Chondrocyte (in vitro differentiated cells): ENCODE measurements at regions not wholly inside any gene's neighbourhood (a gene's known extent, or its start where the extent isn't known, plus 50 kb on each side); places are given as distances from the start of the nearest gene placed in this dataset.

Experiments
- DNase-seq: peaks from one replicate; pipeline ENCODE4 v3.0.0; 2021; ENCODE audit warnings: mixed read lengths, low spot score
- H3K27ac Mint-ChIP-seq: one replicate; pipeline ENCODE4 v1.8.0; 2021; ENCODE audit warnings: mild to moderate bottlenecking, moderate library complexity, mixed read lengths; ENCODE audit not compliant: unreplicated experiment
- H3K27me3 Mint-ChIP-seq: 2 replicates; pipeline ENCODE4 v1.8.0; 2021; ENCODE audit warnings: low read depth, mixed read lengths
- H3K36me3 Mint-ChIP-seq: 2 replicates; pipeline ENCODE4 v1.8.0; 2021; ENCODE audit warnings: low read depth, mixed read lengths
- H3K4me1 Mint-ChIP-seq: 2 replicates; pipeline ENCODE4 v1.8.0; 2021; ENCODE audit warnings: low read depth, mild to moderate bottlenecking, mixed read lengths
- H3K4me3 Mint-ChIP-seq: one replicate; pipeline ENCODE4 v1.8.0; 2021; ENCODE audit warnings: mild to moderate bottlenecking, moderate library complexity, mixed read lengths; ENCODE audit not compliant: unreplicated experiment
- H3K9me3 Mint-ChIP-seq: 2 replicates; pipeline ENCODE4 v1.8.0; 2021; ENCODE audit warnings: low read depth, mixed read lengths
- TF ChIP-seq, protein P1 (sequence below): fragments of 200-600 bp; sonication (generic); IDR thresholded peaks from 2 replicates; pipeline ENCODE4 v1.5.0; 2021; ENCODE audit warnings: antibody characterized with exemption, mild to moderate bottlenecking, moderate library complexity

DNA sequence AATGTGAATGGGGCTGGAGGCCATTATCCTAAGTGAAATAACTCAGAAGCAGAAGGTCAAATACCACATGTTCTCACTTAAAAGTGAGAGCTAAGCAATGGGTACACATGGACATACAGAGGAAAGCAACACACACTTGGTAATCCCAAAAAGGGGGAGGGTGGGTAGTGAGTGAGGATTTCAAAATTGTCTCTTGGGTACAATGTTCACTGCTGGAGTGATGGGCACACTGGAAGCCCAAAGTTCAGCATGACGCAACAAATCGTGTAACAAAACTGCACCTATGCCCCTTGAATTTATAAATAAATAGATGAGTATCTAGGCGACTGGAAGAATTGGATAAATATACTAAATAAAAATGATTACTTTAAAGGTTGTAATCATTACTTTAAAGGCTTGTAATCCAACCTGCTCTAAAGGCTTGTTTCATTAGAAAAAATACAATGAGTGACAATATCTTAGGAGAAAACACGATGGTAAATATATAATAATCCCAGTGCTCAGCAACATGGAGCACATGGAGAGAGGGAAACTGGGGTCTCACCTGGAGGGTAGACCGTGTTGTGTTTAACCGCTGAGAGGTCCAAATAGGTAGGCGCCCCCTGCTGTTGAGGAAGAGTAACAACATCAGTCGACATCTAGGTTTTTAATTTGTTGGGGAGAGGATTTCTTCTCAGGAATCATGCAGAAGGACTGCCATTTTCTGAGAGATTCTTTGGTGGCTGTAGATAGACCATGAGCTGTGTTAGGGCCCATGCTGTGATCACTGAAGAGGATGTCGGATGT is 78.5 kb upstream of the ROBO1 start:
- H3K4me1 Mint-ChIP-seq: peaks cover 31% of the 10 kb centered on the region
- H3K9me3 Mint-ChIP-seq: peaks cover 5% of the 10 kb centered on the region
- no peaks in the 10 kb centered on the region for H3K36me3 Mint-ChIP-seq
- no peak overlapping the region for H3K27ac Mint-ChIP-seq
- TF ChIP-seq, protein P1, sequence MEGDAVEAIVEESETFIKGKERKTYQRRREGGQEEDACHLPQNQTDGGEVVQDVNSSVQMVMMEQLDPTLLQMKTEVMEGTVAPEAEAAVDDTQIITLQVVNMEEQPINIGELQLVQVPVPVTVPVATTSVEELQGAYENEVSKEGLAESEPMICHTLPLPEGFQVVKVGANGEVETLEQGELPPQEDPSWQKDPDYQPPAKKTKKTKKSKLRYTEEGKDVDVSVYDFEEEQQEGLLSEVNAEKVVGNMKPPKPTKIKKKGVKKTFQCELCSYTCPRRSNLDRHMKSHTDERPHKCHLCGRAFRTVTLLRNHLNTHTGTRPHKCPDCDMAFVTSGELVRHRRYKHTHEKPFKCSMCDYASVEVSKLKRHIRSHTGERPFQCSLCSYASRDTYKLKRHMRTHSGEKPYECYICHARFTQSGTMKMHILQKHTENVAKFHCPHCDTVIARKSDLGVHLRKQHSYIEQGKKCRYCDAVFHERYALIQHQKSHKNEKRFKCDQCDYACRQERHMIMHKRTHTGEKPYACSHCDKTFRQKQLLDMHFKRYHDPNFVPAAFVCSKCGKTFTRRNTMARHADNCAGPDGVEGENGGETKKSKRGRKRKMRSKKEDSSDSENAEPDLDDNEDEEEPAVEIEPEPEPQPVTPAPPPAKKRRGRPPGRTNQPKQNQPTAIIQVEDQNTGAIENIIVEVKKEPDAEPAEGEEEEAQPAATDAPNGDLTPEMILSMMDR: peak; percentile 71
- H3K27me3 Mint-ChIP-seq: no peaks in the 10 kb centered on the region
- DNase-seq: no peak
- H3K4me3 Mint-ChIP-seq: no peak overlapping the region

DNA sequence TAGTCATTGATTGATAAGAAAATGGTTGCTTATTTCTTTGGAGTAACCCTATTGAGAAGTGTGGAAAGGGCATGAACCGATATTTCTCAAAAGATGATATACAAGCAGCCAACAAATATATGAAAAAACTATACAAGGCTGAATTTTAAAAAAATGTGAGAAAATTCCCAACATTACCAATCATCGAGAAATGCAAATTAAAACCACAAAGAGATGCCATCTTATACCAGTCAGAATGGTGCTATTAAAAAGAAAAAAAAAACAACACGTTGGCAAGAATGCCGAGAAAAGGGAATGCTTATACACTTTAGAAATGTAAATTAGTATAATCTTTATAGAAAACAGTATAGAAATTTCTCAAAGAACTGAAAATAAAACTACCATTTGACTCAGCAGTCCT is 77.7 kb upstream of the ROBO1 start:
- no peak for DNase-seq
- TF ChIP-seq, protein P1: no peak
- Mint-ChIP-seq H3K4me1 (peaks cover 31% of the 10 kb centered on the region), H3K27ac (no peak overlapping the region), H3K4me3 (no peak overlapping the region), H3K36me3 (no peaks in the 10 kb centered on the region), H3K9me3 (peaks cover 5% of the 10 kb centered on the region), H3K27me3 (no peaks in the 10 kb centered on the region)

DNA sequence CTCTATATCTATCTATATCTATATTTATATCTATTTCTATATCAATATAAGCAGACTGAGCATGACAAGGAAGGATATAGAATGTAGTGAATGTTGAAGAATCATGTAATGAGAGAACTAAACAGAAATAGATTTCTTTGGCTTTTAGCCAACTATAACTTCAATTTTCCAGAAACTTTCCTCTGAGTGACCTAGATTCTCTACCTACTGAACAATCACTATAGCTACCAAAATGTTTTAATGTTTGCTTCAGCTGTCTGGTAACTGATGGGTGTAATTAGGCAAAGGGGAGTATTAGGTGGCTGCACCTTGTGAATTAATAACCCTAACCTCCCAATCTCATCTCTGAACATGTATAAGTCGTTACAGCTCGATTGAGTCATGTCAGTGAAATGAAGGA is 76.4 kb upstream of the ROBO1 start:
- DNase-seq: no peak
- Mint-ChIP-seq H3K4me3 (no peak overlapping the region), H3K4me1 (peaks cover 31% of the 10 kb centered on the region), H3K9me3 (peaks cover 5% of the 10 kb centered on the region), H3K27me3 (no peaks in the 10 kb centered on the region), H3K36me3 (no peaks in the 10 kb centered on the region), H3K27ac (no peak overlapping the region)
- TF ChIP-seq, protein P1: no peak

DNA sequence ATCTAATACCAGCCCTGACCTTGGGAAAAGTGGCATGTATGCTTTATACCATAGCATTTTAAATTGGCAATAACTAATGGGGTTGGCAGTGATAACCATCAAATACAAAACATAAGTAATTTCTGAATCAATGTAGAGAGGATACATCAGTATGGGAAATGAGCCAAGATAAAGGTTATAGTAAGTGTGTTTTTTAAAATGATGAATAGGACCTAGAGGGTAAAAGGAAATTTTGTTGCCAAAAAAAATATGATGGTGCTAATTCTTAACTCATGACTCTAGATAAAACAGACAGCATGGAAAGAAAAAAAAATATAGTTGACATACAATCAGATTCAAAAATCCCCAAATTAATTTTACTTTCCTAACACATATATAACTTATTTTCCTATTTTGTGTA is 75.4 kb upstream of the ROBO1 start:
- Mint-ChIP-seq H3K4me3 (no peak overlapping the region), H3K27me3 (no peaks in the 10 kb centered on the region), H3K27ac (no peak overlapping the region), H3K9me3 (peaks cover 5% of the 10 kb centered on the region), H3K4me1 (peaks cover 29% of the 10 kb centered on the region), H3K36me3 (no peaks in the 10 kb centered on the region)
- DNase-seq: no peak
- TF ChIP-seq, protein P1: no peak

DNA sequence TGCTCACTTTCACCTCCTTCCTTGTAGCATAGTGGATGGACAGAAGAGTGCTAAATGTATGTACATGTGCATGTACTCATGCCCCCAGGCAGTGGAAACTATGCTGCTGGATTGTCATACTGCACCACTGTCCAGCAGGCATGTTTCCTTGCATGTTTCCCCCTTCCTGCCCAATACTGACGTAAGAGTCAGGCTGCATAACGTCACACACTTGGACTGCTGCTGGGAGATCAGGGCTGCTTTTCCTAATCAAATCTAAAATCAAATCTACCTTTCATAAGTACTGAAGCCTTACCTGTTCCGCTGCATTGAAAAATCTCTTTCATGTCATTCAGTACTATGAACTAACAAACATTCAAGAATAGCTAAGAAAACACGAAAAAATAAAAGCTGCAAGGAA is 67.9 kb upstream of the ROBO1 start:
- Mint-ChIP-seq H3K27ac (no peak overlapping the region), H3K27me3 (no peaks in the 10 kb centered on the region), H3K4me1 (no peaks in the 10 kb centered on the region), H3K4me3 (no peak overlapping the region), H3K36me3 (peaks cover 4% of the 10 kb centered on the region), H3K9me3 (peaks cover 8% of the 10 kb centered on the region)
- TF ChIP-seq, protein P1: no peak
- DNase-seq: no peak
